ENCODE measurements at regions not wholly inside any gene's neighbourhood (a gene's known extent, or its start where the extent isn't known, plus 50 kb on each side); places are given as distances from the start of the nearest gene placed in this dataset.

DNA sequence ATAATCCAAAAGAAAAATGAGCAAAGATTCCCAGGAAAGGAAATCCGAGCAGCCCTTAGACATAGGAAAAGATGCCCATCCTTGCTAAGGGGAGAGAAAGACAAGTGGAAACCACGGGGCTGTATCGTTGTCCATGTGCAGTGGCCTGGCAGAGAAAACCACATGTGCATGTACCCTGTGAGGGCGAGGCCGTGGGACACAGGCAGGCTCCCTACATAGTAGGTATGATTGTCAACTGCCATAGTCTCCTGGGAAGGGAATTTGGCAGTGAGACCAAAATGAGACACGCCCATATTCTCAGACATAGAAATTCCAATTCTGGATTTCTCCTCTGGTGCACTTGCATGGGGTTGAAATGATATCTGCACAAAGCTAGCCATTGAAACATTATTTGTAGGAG, 169.7 kb upstream of the SALL4 start:
- TF ChIP-seq, protein P1, sequence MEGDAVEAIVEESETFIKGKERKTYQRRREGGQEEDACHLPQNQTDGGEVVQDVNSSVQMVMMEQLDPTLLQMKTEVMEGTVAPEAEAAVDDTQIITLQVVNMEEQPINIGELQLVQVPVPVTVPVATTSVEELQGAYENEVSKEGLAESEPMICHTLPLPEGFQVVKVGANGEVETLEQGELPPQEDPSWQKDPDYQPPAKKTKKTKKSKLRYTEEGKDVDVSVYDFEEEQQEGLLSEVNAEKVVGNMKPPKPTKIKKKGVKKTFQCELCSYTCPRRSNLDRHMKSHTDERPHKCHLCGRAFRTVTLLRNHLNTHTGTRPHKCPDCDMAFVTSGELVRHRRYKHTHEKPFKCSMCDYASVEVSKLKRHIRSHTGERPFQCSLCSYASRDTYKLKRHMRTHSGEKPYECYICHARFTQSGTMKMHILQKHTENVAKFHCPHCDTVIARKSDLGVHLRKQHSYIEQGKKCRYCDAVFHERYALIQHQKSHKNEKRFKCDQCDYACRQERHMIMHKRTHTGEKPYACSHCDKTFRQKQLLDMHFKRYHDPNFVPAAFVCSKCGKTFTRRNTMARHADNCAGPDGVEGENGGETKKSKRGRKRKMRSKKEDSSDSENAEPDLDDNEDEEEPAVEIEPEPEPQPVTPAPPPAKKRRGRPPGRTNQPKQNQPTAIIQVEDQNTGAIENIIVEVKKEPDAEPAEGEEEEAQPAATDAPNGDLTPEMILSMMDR (conservative IDR thresholded peaks at IDR 0.05; ENCODE audit: low read depth, low read length), result no peak
- H3K4me3 ChIP-seq (ENCODE audit: low read length), result no peak overlapping the region
- no peak for DNase-seq (ENCODE audit: low read depth)

DNA sequence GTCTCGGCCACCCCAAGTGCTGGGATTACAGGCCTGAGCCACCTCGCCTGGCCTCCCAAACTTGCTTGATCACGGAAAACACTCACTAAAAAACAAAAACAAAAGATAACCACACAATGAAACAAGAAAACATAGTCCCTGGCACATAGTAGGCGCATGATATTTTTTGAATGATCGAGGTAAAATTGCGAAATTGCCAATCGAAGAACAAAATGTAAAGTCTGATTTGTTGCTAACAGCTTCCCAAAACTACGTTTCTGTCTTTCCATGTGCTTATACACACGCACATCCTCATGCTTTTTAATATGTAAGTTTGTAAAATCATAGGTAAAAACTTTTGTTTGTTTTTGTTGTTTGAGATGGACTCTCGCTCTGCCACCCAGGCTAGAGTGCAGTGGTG, 168.5 kb upstream of the SALL4 start:
- no peak for DNase-seq (ENCODE audit: low read depth)
- H3K4me3 ChIP-seq (ENCODE audit: low read length), result no peak overlapping the region
- TF ChIP-seq, protein P1 (conservative IDR thresholded peaks at IDR 0.05; ENCODE audit: low read depth, low read length), result no peak

DNA sequence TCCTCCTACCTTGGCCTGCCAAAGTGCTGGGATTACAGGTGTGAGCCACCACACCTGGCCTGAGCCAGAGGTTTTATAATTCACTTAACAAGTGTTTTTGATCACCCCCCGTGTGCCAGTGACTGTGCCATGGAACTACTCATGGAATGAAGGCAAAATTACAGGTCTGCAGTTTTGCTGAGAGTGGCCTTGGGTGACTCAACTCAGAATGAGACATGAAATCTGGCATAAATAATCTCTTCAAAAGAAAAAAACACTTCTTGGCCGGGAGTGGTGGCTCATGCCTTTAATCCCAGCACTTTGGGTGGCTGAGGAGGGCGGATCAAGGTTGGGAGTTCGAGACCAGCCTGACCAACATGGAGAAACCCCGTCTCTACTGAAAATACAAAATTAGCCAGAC, 166.9 kb upstream of the SALL4 start:
- DNase-seq (ENCODE audit: low read depth), result no peak
- TF ChIP-seq, protein P1 (conservative IDR thresholded peaks at IDR 0.05; ENCODE audit: low read depth, low read length), result no peak
- H3K4me3 ChIP-seq (ENCODE audit: low read length), result no peak overlapping the region

DNA sequence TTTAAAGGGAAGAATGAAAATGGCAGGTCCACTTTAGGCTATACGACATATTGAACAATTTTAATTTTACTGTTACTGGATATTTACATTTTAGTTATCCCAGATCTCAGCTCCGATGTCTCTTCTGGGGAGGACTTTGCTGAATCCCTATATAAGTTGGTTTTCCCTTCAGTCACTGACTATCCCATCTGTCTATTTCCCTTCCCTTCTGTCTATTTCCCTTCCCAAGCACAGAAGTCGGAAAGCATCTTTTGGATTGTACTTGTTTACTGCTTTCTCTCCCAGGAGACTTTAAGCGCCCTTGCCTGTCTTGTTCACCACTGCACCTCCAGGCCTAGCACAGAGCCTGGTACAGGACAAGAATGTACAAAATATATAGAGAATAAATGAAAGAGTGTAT, 165.8 kb upstream of the SALL4 start:
- H3K4me3 ChIP-seq (ENCODE audit: low read length), result no peak overlapping the region
- no peak for DNase-seq (ENCODE audit: low read depth)
- TF ChIP-seq, protein P1 (conservative IDR thresholded peaks at IDR 0.05; ENCODE audit: low read depth, low read length), result no peak

DNA sequence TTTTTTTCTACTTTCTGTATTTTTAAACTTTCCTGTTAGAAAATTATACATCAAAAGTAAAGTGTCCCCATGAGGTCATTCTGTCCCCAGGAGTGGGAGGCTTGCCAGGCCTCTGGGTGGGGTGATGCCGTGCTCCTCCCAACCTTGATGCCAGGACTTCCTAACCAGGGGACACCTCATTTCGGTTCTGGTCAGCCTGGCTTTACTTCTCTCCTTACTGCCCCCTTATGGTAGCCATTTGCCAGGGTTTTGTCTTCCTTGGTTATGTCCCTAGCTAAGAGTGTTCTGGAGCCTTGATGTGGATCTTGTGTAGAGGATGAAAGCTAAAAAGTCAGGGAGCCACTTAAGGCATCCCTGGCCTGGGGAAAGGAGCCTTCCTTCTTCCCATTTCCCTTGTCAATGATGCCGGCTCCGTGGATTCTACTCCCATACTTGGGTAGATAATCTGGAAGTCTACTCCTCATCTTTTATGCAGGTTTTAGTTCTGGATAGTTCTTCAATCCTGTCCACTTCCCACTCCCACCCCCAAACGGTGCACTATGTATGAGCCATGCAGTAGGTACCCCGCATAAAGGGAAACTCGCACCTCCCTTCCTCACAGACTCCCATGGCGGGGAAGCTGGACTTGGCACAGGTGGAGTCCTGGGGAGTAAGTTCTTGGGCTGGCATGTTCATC, 164.1 kb upstream of the SALL4 start:
- no peak for DNase-seq (ENCODE audit: low read depth)
- TF ChIP-seq, protein P1 (conservative IDR thresholded peaks at IDR 0.05; ENCODE audit: low read depth, low read length), result peak; percentile 89
- H3K4me3 ChIP-seq (ENCODE audit: low read length), result no peak overlapping the region

DNA sequence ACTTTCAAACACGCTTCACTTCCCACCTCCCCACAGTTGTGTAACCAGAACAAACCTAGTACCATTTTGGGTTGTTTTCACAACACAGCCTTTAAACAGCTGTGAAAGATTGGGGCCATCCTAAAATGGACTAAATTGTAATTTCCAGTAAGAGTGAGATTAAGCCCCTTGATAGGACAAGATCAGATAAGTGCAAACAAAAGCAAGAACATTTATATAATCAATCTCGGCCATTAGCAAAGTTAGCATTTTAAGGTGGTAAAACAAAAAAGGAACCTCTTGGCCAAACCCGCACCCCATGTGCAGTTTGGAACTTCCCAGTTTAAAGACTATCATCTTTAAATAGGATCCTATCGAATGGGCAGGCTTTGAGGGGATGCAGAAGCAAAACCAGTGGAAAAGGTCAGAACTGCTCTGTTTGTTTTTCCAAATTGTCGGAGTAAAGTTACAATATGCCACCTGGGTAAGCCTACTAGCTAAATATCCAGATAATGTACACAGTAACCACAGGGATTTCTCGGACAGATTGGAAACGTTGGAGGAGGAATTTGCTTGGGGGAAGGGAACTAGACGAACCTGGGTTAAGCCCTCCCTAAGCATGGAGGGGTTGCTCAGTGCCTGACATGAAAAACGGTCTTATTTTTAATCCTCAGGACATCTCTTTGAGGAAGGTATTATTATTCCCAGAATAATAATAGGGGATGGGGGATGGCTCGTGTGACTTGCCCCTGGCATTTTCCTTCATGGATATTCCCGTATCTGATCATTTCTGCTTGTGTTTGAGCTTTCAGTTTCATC, 159.8 kb upstream of the SALL4 start:
- no peak for DNase-seq (ENCODE audit: low read depth)
- TF ChIP-seq, protein P1 (conservative IDR thresholded peaks at IDR 0.05; ENCODE audit: low read depth, low read length), result no peak
- no peak overlapping the region for H3K4me3 ChIP-seq (ENCODE audit: low read length)

Data from retinal pigment epithelial cell (primary cell).